B cell (primary cell): ENCODE measurements at regions not wholly inside any gene's neighbourhood (a gene's known extent, or its start where the extent isn't known, plus 50 kb on each side); places are given as distances from the start of the nearest gene placed in this dataset.

Experiments used
- ATAC-seq: fragments of 200-7000 bp; cut with Tn5 transposase; one replicate; pipeline ENCODE4 v1.10.0; 2021; ENCODE audit warnings: low read depth, mild to moderate bottlenecking, moderate number of reproducible peaks, moderate library complexity
- CTCF ChIA-PET: fragments of 350-600 bp; sonication (Branson Sonifier 250); formaldehyde crosslinking; loops from one replicate; lab custom pipeline; 2021; ENCODE audit warnings: antibody characterized with exemption, inconsistent platforms; lab: Charles Lee
- POLR2A ChIA-PET: fragments of 350-600 bp; sonication (Branson Sonifier 250); formaldehyde crosslinking; loops from one replicate; lab custom pipeline; 2021; ENCODE audit warnings: antibody characterized with exemption; lab: Charles Lee
- DNase-seq: peaks from one replicate; pipeline ENCODE4 v3.0.0; 2013
- H2AFZ ChIP-seq: 2 replicates; pipeline ENCODE4 v1.6.1; 2012; ENCODE audit warnings: mild to moderate bottlenecking, low read depth, low read length; ENCODE audit not compliant: insufficient read depth, poor library complexity, severe bottlenecking
- H3K27ac ChIP-seq, 2 donors: 1 replicate in 1 of 2; 2 replicates in 1 of 2; pipeline ENCODE4 v1.5.1; 2012 to 2013; ENCODE audit warnings: low read length in 2 of 2, mild to moderate bottlenecking in 2 of 2, moderate library complexity in 1 of 2
- H3K27me3 ChIP-seq, 4 experiments: fragments of 200-600 bp in 1 of 4; sonication (generic) in 1 of 4; replicated peaks in 1 of 4; 1 replicate in 2 of 4; 2 replicates in 2 of 4; pipeline versions ENCODE4 v1.6.1 to v1.7.0; 2013 to 2016; ENCODE audit warnings: low read length in 3 of 4, mild to moderate bottlenecking in 2 of 4, mixed read lengths in 1 of 4, moderate library complexity in 1 of 4; ENCODE audit not compliant: insufficient read depth in 4 of 4, control insufficient read depth in 3 of 4; ENCODE audit errors: control extremely low read depth in 1 of 4
- H3K36me3 ChIP-seq, 2 experiments: replicated peaks in 1 of 2; 1 replicate in 1 of 2; 2 replicates in 1 of 2; pipeline versions ENCODE4 v1.6.1 to v1.7.1; 2013; ENCODE audit warnings: low read length in 1 of 2; ENCODE audit not compliant: insufficient read depth in 2 of 2, control insufficient read depth in 1 of 2; ENCODE audit errors: control extremely low read depth in 1 of 2, extremely low read depth in 1 of 2
- H3K4me1 ChIP-seq, 2 donors: fragments of 200-600 bp in 1 of 2; sonication (generic) in 1 of 2; 1 replicate in 1 of 2; 2 replicates in 1 of 2; pipeline versions ENCODE4 v1.5.1 to v1.6.1; 2013 to 2017; ENCODE audit warnings: low read length in 2 of 2; ENCODE audit not compliant: control insufficient read depth in 2 of 2, insufficient read depth in 2 of 2
- H3K4me2 ChIP-seq: replicated peaks from 2 replicates; pipeline ENCODE3; 2012; ENCODE audit warnings: mild to moderate bottlenecking, low read depth, low read length; ENCODE audit not compliant: poor library complexity, severe bottlenecking
- H3K4me3 ChIP-seq, 5 experiments: fragments of 200-600 bp in 1 of 5; sonication (generic) in 1 of 5; 1 replicate in 3 of 5; 2 replicates in 2 of 5; pipeline versions ENCODE4 v1.5.1 to v1.7.0; 2011 to 2016; ENCODE audit warnings: low read length in 4 of 5, mild to moderate bottlenecking in 4 of 5, low read depth in 2 of 5, control low read depth in 1 of 5, moderate library complexity in 1 of 5; ENCODE audit not compliant: insufficient read depth in 1 of 5; ENCODE audit errors: control extremely low read depth in 1 of 5, extremely low read depth in 1 of 5
- H3K79me2 ChIP-seq: fragments of 200-600 bp; sonication (generic); one replicate; pipeline ENCODE4 v1.6.0; 2016; ENCODE audit warnings: low read length; ENCODE audit not compliant: control insufficient read depth, insufficient read depth
- H3K9ac ChIP-seq: fragments of 200-600 bp; sonication (generic); 2 replicates; pipeline ENCODE4 v1.6.1; 2017; ENCODE audit warnings: mild to moderate bottlenecking, low read length, moderate library complexity
- H3K9me3 ChIP-seq, 3 donors: one replicate each; pipeline versions ENCODE4 v1.6.1 to v1.7.1; 2013; ENCODE audit warnings: low read length in 2 of 3; ENCODE audit not compliant: control insufficient read depth in 2 of 3, insufficient read depth in 1 of 3; ENCODE audit errors: control extremely low read depth in 1 of 3
- H4K20me1 ChIP-seq: 2 replicates; pipeline ENCODE4 v1.6.0; 2012; ENCODE audit warnings: mild to moderate bottlenecking, low read length; ENCODE audit not compliant: insufficient read depth, control insufficient read depth, poor library complexity, severe bottlenecking
- H3K27ac Mint-ChIP-seq: one replicate; pipeline ENCODE4 v1.8.0; 2021; ENCODE audit warnings: mixed read lengths
- H3K27me3 Mint-ChIP-seq: one replicate; pipeline ENCODE4 v1.8.0; 2021; ENCODE audit warnings: mixed read lengths
- H3K4me1 Mint-ChIP-seq: one replicate; pipeline ENCODE4 v1.8.0; 2021; ENCODE audit warnings: mixed read lengths
- H3K4me3 Mint-ChIP-seq: one replicate; pipeline ENCODE4 v1.8.0; 2021; ENCODE audit warnings: mixed read lengths
- H3K9me3 Mint-ChIP-seq: one replicate; pipeline ENCODE4 v1.8.0; 2022; ENCODE audit warnings: mixed read lengths; ENCODE audit not compliant: insufficient read depth
- EZH2 ChIP-seq: IDR thresholded peaks from 2 replicates; pipeline ENCODE4 v1.6.1; 2012; ENCODE audit warnings: borderline replicate concordance, low read depth, mild to moderate bottlenecking, moderate library complexity, low read length; ENCODE audit not compliant: insufficient read depth, poor library complexity, severe bottlenecking
- WGBS: methylation state at CpG from one replicate; pipeline ENCODE4 v1.1.5; 2013; ENCODE audit warnings: missing lambda C conversion rate; ENCODE audit not compliant: insufficient coverage; 5-methylcytosine and 5-hydroxymethylcytosine counted together
- intact Hi-C: fragments of 100-400 bp; cut with micrococcal nuclease; formaldehyde crosslinking; loops from one replicate; pipeline ENCODE4 v1.10.0; 2022
- TF ChIP-seq, protein P1 (sequence below): fragments of 200-600 bp; IDR thresholded peaks from one replicate; pipeline ENCODE4 v1.8.0; 2022; ENCODE audit warnings: antibody characterized with exemption, mild to moderate bottlenecking

DNA sequence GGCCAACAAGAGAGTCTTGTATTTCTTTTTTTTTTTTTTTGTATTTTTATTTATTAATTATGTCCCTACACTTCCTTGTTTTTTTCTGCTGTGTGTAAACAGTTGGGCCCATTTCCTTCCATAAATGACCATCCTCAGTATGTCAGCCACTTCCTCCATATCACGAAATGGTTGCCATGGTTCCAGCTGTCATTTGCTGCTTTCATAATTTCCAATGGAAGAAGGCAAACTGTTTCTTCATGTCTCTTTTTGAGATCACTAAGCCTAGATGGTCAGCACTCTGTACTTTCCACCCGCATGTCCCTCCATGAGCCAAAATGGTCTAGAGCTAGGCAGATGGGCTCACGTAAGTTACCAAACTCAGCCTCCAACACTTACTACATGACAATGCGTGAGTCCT lies 133.5 kb upstream of the FOXF1 start:
- Mint-ChIP-seq H3K4me3 (no peak overlapping the region), H3K9me3 (peaks cover 11% of the 10 kb centered on the region), H3K27me3 (peaks cover 7% of the 10 kb centered on the region), H3K4me1 (no peaks in the 10 kb centered on the region), H3K27ac (no peak overlapping the region)
- no peaks in the 10 kb centered on the region for H4K20me1 ChIP-seq
- peaks cover 0 to 17% (median 0%) of the 10 kb centered on the region in 3 donors for H3K9me3 ChIP-seq
- no peak for TF ChIP-seq EZH2
- TF ChIP-seq, protein P1, sequence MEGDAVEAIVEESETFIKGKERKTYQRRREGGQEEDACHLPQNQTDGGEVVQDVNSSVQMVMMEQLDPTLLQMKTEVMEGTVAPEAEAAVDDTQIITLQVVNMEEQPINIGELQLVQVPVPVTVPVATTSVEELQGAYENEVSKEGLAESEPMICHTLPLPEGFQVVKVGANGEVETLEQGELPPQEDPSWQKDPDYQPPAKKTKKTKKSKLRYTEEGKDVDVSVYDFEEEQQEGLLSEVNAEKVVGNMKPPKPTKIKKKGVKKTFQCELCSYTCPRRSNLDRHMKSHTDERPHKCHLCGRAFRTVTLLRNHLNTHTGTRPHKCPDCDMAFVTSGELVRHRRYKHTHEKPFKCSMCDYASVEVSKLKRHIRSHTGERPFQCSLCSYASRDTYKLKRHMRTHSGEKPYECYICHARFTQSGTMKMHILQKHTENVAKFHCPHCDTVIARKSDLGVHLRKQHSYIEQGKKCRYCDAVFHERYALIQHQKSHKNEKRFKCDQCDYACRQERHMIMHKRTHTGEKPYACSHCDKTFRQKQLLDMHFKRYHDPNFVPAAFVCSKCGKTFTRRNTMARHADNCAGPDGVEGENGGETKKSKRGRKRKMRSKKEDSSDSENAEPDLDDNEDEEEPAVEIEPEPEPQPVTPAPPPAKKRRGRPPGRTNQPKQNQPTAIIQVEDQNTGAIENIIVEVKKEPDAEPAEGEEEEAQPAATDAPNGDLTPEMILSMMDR = no peak
- no peaks in the 10 kb centered on the region for H3K79me2 ChIP-seq
- H3K36me3 ChIP-seq = no peaks in the 10 kb centered on the region
- H3K27me3 ChIP-seq = no peaks in the 10 kb centered on the region
- no peak overlapping the region for H3K9ac ChIP-seq
- H3K4me1 ChIP-seq = no peaks in the 10 kb centered on the region
- no peak overlapping the region for H3K4me3 ChIP-seq
- ChIA-PET CTCF (no interaction called here), POLR2A (no interaction called here)
- DNase-seq = no peak
- no peak for ATAC-seq
- no peak overlapping the region for H3K27ac ChIP-seq
- no peak overlapping the region for H2AFZ ChIP-seq
- no peak overlapping the region for H3K4me2 ChIP-seq
- WGBS = 41% methylated on average over 3 of the region's 4 CpGs
- intact Hi-C loops = no loop called here

DNA sequence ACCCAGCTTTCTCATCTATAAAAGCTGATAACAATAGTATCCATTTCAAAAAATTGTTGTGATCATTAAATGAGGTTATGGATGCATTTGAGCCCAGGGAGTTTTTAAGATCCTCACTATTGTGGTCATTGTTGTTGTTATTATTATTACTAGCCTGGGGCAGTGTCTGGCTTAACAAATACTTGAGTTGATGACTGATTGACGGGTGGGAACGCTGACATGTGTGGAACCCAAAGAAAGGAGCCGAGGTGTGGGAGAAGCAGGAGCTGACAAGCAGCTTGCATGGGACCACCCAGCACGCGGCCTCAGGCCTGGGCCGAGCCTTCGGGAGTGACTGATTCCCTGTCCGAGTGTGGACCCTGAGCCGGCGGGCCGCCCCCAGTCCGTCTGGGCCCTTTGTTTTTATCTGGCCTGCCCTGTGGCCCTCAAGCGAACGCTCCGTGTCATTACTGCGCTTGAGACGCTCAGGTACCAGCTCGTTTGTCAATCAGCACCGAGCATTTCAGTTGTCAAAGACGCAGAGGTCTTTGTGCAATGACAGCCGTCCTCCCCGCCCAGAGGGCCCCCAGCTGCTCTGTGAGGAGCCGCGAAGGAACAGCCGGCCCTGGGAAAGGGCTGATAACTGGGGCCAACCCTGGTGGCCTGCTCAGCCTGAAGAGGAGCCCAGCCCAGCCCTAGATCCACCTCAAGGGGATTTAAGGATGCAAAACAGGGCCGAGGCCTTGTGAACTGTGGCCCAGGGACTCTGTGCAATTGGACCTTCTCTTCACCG lies 132.9 kb upstream of the FOXF1 start:
- intact Hi-C loops = no loop called here
- Histone ChIP-seq H3K27me3 (peaks cover 0 to 4% (median 0%) of the 10 kb centered on the region in 4 experiments), H3K27ac (no peak overlapping the region), H3K4me2 (no peak overlapping the region), H3K36me3 (no peaks in the 10 kb centered on the region), H3K9ac (no peak overlapping the region), H3K4me1 (no peaks in the 10 kb centered on the region), H3K9me3 (peaks cover 0 to 11% (median 0%) of the 10 kb centered on the region in 3 donors), H3K4me3 (no peak overlapping the region), H3K79me2 (no peaks in the 10 kb centered on the region), H2AFZ (no peak overlapping the region), H4K20me1 (no peaks in the 10 kb centered on the region)
- no peaks in the 10 kb centered on the region for H3K4me1 Mint-ChIP-seq
- DNase-seq (no peak), ATAC-seq (no peak)
- H3K9me3 Mint-ChIP-seq = peaks cover 11% of the 10 kb centered on the region
- 95% methylated on average over 27 of the region's 27 CpGs for WGBS
- TF ChIP-seq, protein P1 = no peak
- no peak for TF ChIP-seq EZH2
- peaks cover 7% of the 10 kb centered on the region for H3K27me3 Mint-ChIP-seq
- ChIA-PET POLR2A (no interaction called here), CTCF (no interaction called here)
- no peak overlapping the region for H3K27ac Mint-ChIP-seq
- no peak overlapping the region for H3K4me3 Mint-ChIP-seq
